ENCODE measurements at regions not wholly inside any gene's neighbourhood (a gene's known extent, or its start where the extent isn't known, plus 50 kb on each side); places are given as distances from the start of the nearest gene placed in this dataset.

DNA sequence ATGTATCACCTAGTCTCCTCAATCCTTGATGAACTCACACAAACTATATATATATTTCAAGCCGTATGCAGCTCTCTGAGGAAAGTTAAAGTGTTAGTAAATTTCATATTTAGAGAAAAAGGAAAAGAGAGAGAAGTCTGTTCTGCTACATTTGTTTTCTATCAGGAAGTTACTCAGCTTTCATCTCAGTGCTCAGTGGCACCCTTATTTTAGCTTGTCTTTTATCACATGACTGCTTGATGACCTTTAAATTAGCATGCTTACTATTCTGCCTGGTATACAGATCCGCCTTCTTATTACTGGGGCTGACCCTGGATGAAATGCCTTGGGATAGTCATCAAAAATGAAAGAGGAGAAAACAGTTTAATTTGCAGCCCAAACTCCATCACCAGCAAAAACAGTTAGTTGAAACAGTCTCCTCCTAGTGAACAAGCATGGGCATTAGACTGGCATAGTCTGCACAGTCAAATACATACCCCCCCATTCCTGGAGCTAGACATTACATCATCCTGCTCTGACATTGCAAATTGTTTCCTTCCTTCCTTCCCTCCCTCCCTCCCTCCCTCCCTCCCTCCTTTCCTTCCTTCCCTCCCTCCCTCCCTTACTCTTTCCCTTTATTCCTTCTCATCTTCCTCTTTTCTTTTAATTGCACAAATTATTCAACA is 215.7 kb downstream of the TMEM182 start:
- CTCF ChIA-PET: no interaction called here
- no peaks in the 10 kb centered on the region for H3K9me3 Mint-ChIP-seq
- POLR2A ChIA-PET: no interaction called here
- no peaks in the 10 kb centered on the region for H3K36me3 Mint-ChIP-seq (ENCODE audit: low read depth)
- no peak for DNase-seq
- no peak overlapping the region for H3K4me3 Mint-ChIP-seq
- H3K27me3 Mint-ChIP-seq: no peaks in the 10 kb centered on the region
- H3K4me1 Mint-ChIP-seq: no peaks in the 10 kb centered on the region
- no peak overlapping the region for H3K27ac Mint-ChIP-seq

DNA sequence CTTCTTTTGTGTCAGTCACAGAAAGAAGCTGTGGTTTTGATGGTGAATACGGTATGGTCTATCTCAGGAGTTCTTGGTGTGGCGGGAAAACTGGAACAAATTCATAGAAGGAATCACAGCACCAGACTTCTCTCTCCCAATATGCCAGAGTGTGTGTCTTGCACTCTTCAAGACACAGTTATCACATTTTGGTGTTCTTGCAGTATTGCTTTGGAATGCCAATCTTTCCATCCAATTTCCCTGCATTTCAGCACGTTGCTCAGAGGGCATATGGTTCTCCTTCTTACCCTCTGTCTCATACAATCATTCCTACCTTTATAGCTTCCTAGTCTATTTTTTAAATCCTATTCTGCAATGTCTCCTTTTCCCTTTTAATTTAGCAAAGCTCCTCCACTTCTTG is 216.3 kb downstream of the TMEM182 start:
- H3K4me1 Mint-ChIP-seq: no peaks in the 10 kb centered on the region
- H3K27ac Mint-ChIP-seq: no peak overlapping the region
- POLR2A ChIA-PET: no interaction called here

DNA sequence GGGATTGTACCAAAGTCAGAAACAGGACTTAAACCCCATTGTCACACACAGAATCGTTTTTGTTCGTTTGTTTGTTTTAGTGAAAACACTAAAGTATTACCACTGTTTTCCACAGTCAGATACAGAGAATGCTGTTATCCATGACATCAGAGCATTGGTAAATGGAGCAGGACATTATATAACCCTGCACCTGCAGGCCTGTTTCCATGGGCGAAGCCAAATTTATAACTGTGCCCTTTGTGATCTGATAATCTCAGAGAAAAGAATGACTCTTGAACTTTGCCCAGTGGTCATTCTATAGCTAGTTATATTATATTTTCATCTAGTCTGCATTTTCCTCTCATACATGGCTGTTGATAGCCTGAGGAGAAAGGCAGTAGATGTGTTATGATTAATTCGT is 217.6 kb downstream of the TMEM182 start:
- Mint-ChIP-seq H3K36me3 (ENCODE audit: low read depth) (no peaks in the 10 kb centered on the region), H3K9me3 (no peaks in the 10 kb centered on the region), H3K27ac (no peak overlapping the region), H3K4me3 (no peak overlapping the region), H3K4me1 (no peaks in the 10 kb centered on the region), H3K27me3 (no peaks in the 10 kb centered on the region)
- DNase-seq: no peak
- CTCF ChIA-PET: no interaction called here
- POLR2A ChIA-PET: no interaction called here

More for the DNA sequence above, 216.3 kb downstream of the TMEM182 start:
- H3K27me3 Mint-ChIP-seq: no peaks in the 10 kb centered on the region
- H3K36me3 Mint-ChIP-seq (ENCODE audit: low read depth): no peaks in the 10 kb centered on the region
- CTCF ChIA-PET: no interaction called here
- H3K9me3 Mint-ChIP-seq: no peaks in the 10 kb centered on the region
- H3K4me3 Mint-ChIP-seq: no peak overlapping the region
- DNase-seq: no peak

DNA sequence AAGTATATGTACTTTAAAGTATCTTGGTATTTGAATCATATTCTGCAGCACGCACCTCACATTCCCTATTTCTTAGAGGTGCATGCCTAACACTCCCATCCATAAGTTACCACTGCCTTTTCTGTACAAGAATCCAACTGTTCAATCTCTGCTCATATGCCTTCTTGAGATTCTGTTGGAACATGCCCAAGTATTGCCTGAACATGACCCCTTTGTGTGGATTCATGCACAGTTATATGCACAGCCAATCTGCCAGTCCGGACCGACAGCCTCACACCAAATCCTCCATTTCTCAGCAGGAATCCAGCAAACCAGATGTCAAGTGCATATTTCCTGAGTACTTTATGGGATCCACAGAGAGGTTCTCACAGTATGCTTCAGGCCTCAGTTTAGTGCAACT is 222.0 kb downstream of the TMEM182 start:
- H3K4me3 Mint-ChIP-seq: no peak overlapping the region
- H3K36me3 Mint-ChIP-seq (ENCODE audit: low read depth): no peaks in the 10 kb centered on the region
- H3K4me1 Mint-ChIP-seq: no peaks in the 10 kb centered on the region
- H3K27ac Mint-ChIP-seq: no peak overlapping the region
- ChIA-PET CTCF (no interaction called here), POLR2A (no interaction called here)
- DNase-seq: no peak
- H3K27me3 Mint-ChIP-seq: no peaks in the 10 kb centered on the region
- no peaks in the 10 kb centered on the region for H3K9me3 Mint-ChIP-seq

DNA sequence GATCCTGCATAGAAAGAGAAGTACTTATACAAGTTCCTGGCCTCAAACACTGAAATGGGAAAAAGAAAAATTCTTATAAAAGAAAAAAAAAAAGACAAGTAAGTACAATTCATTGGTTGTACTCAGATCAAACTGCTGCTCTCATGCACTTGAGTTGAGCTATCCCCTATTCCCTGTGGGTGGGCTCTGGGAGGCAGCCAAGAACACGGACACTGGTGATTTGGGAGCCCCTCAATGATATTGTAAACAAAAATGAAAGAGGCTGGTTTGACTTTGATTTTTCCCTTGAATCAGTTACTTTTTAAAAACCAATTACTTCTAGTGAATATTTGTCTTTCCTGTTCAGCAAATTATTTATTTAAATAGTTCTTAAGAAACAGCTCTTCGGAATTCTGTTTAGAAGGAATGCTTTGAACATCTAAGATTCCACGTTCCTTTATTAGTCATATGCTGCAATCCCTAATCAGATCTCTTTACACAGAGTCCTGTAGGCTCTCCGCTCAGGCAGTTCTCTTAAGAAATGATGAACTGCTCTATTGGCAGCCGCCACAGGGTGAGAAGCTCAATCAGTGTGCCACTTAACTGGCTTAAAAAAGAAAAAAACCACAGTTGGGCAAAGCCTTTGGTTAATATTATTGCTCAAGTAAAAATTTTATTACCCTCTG is 225.1 kb downstream of the TMEM182 start:
- no peak for DNase-seq
- ChIA-PET POLR2A (no interaction called here), CTCF (no interaction called here)
- no peaks in the 10 kb centered on the region for H3K4me1 Mint-ChIP-seq
- H3K36me3 Mint-ChIP-seq (ENCODE audit: low read depth): no peaks in the 10 kb centered on the region
- no peaks in the 10 kb centered on the region for H3K27me3 Mint-ChIP-seq
- no peak overlapping the region for H3K4me3 Mint-ChIP-seq
- H3K9me3 Mint-ChIP-seq: no peaks in the 10 kb centered on the region
- no peak overlapping the region for H3K27ac Mint-ChIP-seq

DNA sequence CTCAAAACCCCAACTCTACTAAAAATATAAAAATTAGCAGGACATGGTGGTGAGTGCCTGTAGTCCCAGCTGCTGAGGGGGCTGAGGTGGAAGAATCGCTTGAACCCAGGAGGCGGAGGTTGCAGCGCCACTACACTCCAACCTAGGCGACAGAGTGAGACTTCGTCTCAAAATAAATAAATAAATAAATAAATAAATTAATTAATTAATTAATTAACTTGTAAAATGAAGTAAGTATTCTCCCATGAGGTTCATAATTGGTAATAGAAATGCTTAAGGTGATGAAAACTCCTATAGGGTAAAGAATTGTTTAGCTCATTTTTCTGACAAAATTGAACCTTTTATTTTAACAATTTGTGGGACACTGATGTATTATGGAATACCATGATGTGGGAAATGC is 230.8 kb downstream of the TMEM182 start:
- Mint-ChIP-seq H3K27ac (no peak overlapping the region), H3K4me1 (no peaks in the 10 kb centered on the region), H3K36me3 (ENCODE audit: low read depth) (no peaks in the 10 kb centered on the region), H3K9me3 (no peaks in the 10 kb centered on the region), H3K4me3 (no peak overlapping the region), H3K27me3 (no peaks in the 10 kb centered on the region)
- ChIA-PET POLR2A (no interaction called here), CTCF (no interaction called here)
- no peak for DNase-seq

DNA sequence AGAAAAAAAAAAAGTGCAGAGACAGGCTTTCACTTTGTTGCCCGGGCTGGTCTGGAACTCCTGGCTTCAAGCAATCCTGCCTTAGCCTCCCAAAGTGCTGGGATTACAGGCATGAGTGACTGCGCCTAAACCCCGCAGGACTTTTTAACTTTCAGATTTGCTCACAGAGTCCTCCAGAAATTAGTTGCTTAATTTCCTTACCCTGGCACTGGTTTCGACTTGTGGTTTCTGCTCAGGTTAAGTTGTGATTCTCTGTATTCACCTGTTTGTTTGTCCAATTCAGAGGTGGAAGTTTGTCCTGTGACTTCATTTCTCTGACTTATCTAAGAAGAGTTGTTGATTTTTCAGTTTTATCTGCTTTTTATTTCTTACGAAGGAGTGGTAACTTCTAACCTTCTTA is 238.1 kb downstream of the TMEM182 start:
- Mint-ChIP-seq H3K36me3 (ENCODE audit: low read depth) (no peaks in the 10 kb centered on the region), H3K4me1 (no peaks in the 10 kb centered on the region), H3K27ac (no peak overlapping the region), H3K27me3 (no peaks in the 10 kb centered on the region), H3K9me3 (peaks cover 2% of the 10 kb centered on the region), H3K4me3 (no peak overlapping the region)
- ChIA-PET CTCF (no interaction called here), POLR2A (no interaction called here)
- no peak for DNase-seq

DNA sequence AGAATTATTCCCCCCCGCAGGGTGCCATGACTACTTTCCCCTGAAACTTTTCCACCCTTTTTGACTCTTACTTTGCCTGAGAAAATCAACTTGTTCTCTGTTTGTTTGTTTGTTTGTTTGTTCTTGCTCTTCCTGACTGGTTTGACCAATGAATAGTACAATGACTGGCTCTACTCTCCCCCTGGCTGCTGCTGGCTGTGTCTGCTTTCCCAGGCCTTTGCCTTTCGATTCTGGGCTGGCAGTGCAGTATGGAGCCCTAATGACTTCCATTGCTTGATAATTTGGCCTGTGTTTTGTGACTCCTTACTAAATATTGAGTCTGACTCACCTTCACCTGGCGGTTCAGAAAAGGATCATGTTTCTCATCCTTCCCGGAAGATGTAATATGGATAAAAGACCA is 241.1 kb downstream of the TMEM182 start:
- Mint-ChIP-seq H3K9me3 (peaks cover 5% of the 10 kb centered on the region), H3K4me1 (no peaks in the 10 kb centered on the region), H3K4me3 (no peak overlapping the region), H3K27me3 (no peaks in the 10 kb centered on the region), H3K27ac (no peak overlapping the region), H3K36me3 (ENCODE audit: low read depth) (no peaks in the 10 kb centered on the region)
- DNase-seq: no peak
- CTCF ChIA-PET: no interaction called here
- POLR2A ChIA-PET: no interaction called here

DNA sequence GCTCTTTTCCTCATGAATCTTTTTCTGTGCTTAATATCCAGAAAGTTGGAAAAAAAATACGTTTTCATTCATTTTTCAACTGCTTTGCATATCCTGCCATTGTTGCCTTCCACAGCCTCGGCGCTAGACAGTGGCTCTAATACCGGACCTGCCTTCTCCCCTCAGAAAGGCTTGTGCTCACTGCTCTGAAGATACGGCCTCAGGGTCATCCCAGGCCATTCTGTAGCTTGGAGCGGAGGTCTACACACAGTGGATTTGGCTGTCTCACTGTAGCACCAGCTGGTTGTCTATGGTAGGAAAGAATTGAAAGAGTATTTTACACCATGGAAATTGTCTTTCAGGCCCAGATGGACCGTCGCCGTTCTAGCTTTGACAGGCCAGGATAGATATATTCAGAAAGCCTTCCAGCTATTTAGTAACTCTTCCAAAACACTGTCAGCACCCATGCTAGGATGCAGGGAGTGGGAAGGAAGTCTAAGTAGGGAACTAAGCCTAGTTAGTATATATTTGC is 242.0 kb downstream of the TMEM182 start:
- no peaks in the 10 kb centered on the region for H3K36me3 Mint-ChIP-seq (ENCODE audit: low read depth)
- H3K4me3 Mint-ChIP-seq: no peak overlapping the region
- POLR2A ChIA-PET: no interaction called here
- no peaks in the 10 kb centered on the region for H3K27me3 Mint-ChIP-seq
- no peak for DNase-seq
- H3K4me1 Mint-ChIP-seq: no peaks in the 10 kb centered on the region
- H3K27ac Mint-ChIP-seq: no peak overlapping the region
- CTCF ChIA-PET: no interaction called here
- H3K9me3 Mint-ChIP-seq: peaks cover 5% of the 10 kb centered on the region

DNA sequence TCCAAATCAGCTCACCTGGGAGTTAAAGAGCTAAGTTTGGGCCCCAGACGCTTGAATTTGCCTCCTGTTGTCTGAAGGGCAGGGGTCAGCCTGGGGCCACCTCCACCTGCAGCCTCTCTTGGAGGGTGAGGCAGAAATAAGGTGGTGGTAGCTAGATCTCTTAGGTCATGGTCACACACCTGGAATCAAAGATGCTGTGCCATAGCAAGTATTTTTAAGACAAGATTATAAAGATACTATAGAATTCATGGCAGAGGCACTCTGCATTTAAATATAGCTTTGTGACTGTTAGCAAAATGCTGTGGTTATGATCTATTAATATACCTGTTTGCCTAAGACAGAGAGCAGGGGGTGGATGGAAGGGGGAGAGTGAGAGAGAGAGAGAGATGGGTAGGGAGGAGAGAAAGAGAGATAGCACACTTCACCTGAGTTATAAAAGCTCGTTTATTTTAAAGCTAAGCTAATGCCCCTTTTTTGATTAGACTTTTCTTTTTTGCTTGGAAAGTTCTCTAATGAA is 242.7 kb downstream of the TMEM182 start:
- Mint-ChIP-seq H3K4me1 (no peaks in the 10 kb centered on the region), H3K9me3 (peaks cover 5% of the 10 kb centered on the region), H3K27me3 (no peaks in the 10 kb centered on the region), H3K27ac (no peak overlapping the region), H3K36me3 (ENCODE audit: low read depth) (no peaks in the 10 kb centered on the region), H3K4me3 (no peak overlapping the region)
- ChIA-PET POLR2A (no interaction called here), CTCF (no interaction called here)
- no peak for DNase-seq

DNA sequence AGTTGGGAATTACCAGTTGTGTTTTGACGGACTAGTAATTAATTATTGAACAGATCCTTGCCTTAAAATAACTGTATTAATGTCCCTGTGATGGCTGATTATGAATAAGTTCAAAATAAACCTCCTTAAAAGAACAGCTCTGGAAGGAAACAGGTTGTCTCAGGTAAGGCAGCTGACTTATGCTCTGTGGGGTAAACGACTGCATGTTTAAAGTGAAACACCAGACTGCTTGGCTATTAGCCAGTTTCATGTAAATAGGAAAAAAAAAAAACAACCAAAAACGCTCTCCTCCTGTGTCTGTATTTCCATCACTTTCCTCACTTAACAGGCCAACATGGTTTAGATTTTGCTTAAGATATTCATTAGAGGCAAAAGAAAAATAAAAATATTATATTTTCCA is 243.6 kb downstream of the TMEM182 start:
- H3K4me1 Mint-ChIP-seq: no peaks in the 10 kb centered on the region
- H3K4me3 Mint-ChIP-seq: no peak overlapping the region
- H3K9me3 Mint-ChIP-seq: peaks cover 5% of the 10 kb centered on the region
- no peaks in the 10 kb centered on the region for H3K36me3 Mint-ChIP-seq (ENCODE audit: low read depth)
- CTCF ChIA-PET: no interaction called here
- no peaks in the 10 kb centered on the region for H3K27me3 Mint-ChIP-seq
- no peak overlapping the region for H3K27ac Mint-ChIP-seq
- DNase-seq: no peak
- POLR2A ChIA-PET: no interaction called here

DNA sequence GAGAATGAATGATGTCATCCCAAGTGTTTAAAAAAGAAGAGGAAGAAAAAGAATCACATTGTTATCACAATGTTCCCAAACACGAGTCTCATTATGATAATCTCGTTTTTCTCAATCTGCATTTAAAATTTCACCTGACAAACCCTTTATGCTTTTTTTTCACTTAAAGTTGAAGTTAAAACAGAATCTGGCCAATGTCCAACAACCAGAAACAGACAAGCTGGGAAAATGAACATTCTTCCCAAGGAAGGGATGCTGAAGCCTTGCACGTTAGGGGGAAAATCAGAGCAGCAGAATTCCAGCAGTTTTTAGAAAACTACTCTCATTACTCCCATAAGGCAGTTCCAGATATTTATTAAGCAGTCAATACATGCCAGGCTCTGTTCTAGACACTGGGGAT is 245.3 kb downstream of the TMEM182 start:
- no peaks in the 10 kb centered on the region for H3K36me3 Mint-ChIP-seq (ENCODE audit: low read depth)
- peaks cover 3% of the 10 kb centered on the region for H3K9me3 Mint-ChIP-seq
- POLR2A ChIA-PET: no interaction called here
- H3K4me3 Mint-ChIP-seq: no peak overlapping the region
- no peaks in the 10 kb centered on the region for H3K4me1 Mint-ChIP-seq
- no peaks in the 10 kb centered on the region for H3K27me3 Mint-ChIP-seq
- H3K27ac Mint-ChIP-seq: no peak overlapping the region
- CTCF ChIA-PET: no interaction called here
- no peak for DNase-seq

DNA sequence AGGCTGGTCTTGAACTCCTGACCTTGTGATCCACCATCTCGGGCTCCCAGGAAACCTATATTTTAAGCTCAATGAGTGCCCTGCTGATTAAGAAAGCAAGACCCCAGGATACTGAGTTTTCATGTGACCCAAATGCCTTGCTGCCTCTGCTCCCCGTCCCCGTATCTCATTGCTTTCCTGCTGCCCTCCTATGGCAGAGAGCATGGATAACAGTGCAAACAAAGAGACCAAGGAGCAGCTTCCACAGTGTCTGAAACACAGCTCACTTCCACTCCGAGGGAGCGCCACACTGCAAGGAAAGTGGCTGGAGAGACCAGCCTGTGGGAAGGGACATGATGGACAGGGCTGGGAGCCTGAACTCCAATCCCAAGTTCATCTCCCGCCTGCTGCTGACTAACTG is 246.8 kb downstream of the TMEM182 start:
- Mint-ChIP-seq H3K4me1 (no peaks in the 10 kb centered on the region), H3K4me3 (no peak overlapping the region), H3K9me3 (peaks cover 3% of the 10 kb centered on the region), H3K27ac (no peak overlapping the region), H3K27me3 (no peaks in the 10 kb centered on the region), H3K36me3 (ENCODE audit: low read depth) (no peaks in the 10 kb centered on the region)
- ChIA-PET CTCF (no interaction called here), POLR2A (no interaction called here)
- DNase-seq: no peak

DNA sequence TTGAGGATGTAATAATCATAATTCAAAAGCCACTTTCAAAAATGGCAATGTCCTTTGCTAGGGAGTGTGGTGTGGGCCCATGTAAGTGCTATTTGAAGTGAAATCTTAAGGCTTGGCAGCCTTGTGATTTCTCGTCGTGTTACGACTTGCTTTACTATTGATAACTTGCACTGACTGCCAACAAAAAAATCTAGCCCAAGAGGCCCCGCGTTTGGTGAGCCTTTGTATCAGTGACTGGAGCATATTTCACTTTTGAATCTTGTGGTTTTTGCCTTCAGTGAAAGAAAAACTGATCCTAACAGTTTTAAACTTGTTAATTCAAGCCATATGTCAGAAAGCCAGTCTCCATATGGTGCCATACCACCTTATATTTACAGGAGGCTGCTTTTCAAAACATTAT is 248.0 kb downstream of the TMEM182 start:
- H3K27me3 Mint-ChIP-seq: no peaks in the 10 kb centered on the region
- H3K36me3 Mint-ChIP-seq (ENCODE audit: low read depth): no peaks in the 10 kb centered on the region
- H3K27ac Mint-ChIP-seq: no peak overlapping the region
- peaks cover 3% of the 10 kb centered on the region for H3K9me3 Mint-ChIP-seq
- no peaks in the 10 kb centered on the region for H3K4me1 Mint-ChIP-seq
- ChIA-PET CTCF (no interaction called here), POLR2A (no interaction called here)
- no peak overlapping the region for H3K4me3 Mint-ChIP-seq
- DNase-seq: no peak

Data from activated CD4-positive, alpha-beta memory T cell treated with anti-CD3 and anti-CD28 coated beads, Interleukin-2, amount 10 ng/mL, durations not matched to agents 7 days and 5 days (primary cell).